ENCODE measurements at regions not wholly inside any gene's neighbourhood (a gene's known extent, or its start where the extent isn't known, plus 50 kb on each side); places are given as distances from the start of the nearest gene placed in this dataset.

- no peak for ATAC-seq (ENCODE audit: low read depth)
- no peak for DNase-seq
- H3K27ac Mint-ChIP-seq: no peak overlapping the region
- no peak overlapping the region for H3K4me3 Mint-ChIP-seq
- POLR2A ChIA-PET: no interaction called here
- Histone ChIP-seq H3K36me3 (replicated peaks in 1 of 2; ENCODE audit: control extremely low read depth in 1 of 2, control insufficient read depth in 1 of 2, extremely low read depth in 1 of 2, insufficient read depth in 2 of 2, low read length in 1 of 2) (no peaks in the 10 kb centered on the region), H3K27me3 (replicated peaks in 1 of 4; ENCODE audit: control extremely low read depth in 1 of 4, control insufficient read depth in 3 of 4, insufficient read depth in 4 of 4, low read length in 3 of 4) (no peaks in the 10 kb centered on the region), H4K20me1 (ENCODE audit: control insufficient read depth, insufficient read depth, low read length, poor library complexity, severe bottlenecking) (no peaks in the 10 kb centered on the region), H3K27ac (ENCODE audit: low read length in 2 of 2) (no peak overlapping the region), H3K4me3 (ENCODE audit: control extremely low read depth in 1 of 5, extremely low read depth in 1 of 5, insufficient read depth in 1 of 5, low read depth in 2 of 5, low read length in 4 of 5) (no peak overlapping the region), H2AFZ (ENCODE audit: insufficient read depth, low read depth, low read length, poor library complexity, severe bottlenecking) (no peak overlapping the region), H3K4me1 (ENCODE audit: control insufficient read depth in 2 of 2, insufficient read depth in 2 of 2, low read length in 2 of 2) (no peaks in the 10 kb centered on the region), H3K4me2 (replicated peaks; ENCODE audit: low read depth, low read length, poor library complexity, severe bottlenecking) (no peak overlapping the region), H3K9ac (ENCODE audit: low read length) (no peak overlapping the region), H3K79me2 (ENCODE audit: control insufficient read depth, insufficient read depth, low read length) (no peaks in the 10 kb centered on the region), H3K9me3 (ENCODE audit: control extremely low read depth in 1 of 3, control insufficient read depth in 2 of 3, insufficient read depth in 1 of 3, low read length in 2 of 3) (no peaks in the 10 kb centered on the region)
- intact Hi-C loops (cut with micrococcal nuclease): no loop called here
- no peak for TF ChIP-seq CTCF (IDR thresholded peaks at IDR 0.05)
- no peak for TF ChIP-seq EZH2 (IDR thresholded peaks at IDR 0.05; ENCODE audit: borderline replicate concordance, insufficient read depth, low read depth, low read length, poor library complexity, severe bottlenecking)
- 88% methylated on average over 1 of the region's 5 CpGs for WGBS (ENCODE audit: insufficient coverage)
- CTCF ChIA-PET: no interaction called here
- no peaks in the 10 kb centered on the region for H3K4me1 Mint-ChIP-seq
- H3K9me3 Mint-ChIP-seq (ENCODE audit: insufficient read depth): no peaks in the 10 kb centered on the region
- H3K27me3 Mint-ChIP-seq: peaks cover 3% of the 10 kb centered on the region
Measured at GRCh38 chr3:180478695-180479094, 123.3 kb upstream of the TTC14 start.

GRCh38 chr3:180492047-180492446 lies 109.9 kb upstream of the TTC14 start:
- 100% methylated on average over 1 of the region's 1 CpG for WGBS (ENCODE audit: insufficient coverage)
- Histone ChIP-seq H3K9me3 (ENCODE audit: control extremely low read depth in 1 of 3, control insufficient read depth in 2 of 3, insufficient read depth in 1 of 3, low read length in 2 of 3) (peaks cover 0 to 2% (median 0%) of the 10 kb centered on the region in 3 donors), H3K79me2 (ENCODE audit: control insufficient read depth, insufficient read depth, low read length) (no peaks in the 10 kb centered on the region), H3K27ac (ENCODE audit: low read length in 2 of 2) (no peak overlapping the region), H3K9ac (ENCODE audit: low read length) (no peak overlapping the region), H3K4me1 (ENCODE audit: control insufficient read depth in 2 of 2, insufficient read depth in 2 of 2, low read length in 2 of 2) (no peaks in the 10 kb centered on the region), H3K27me3 (replicated peaks in 1 of 4; ENCODE audit: control extremely low read depth in 1 of 4, control insufficient read depth in 3 of 4, insufficient read depth in 4 of 4, low read length in 3 of 4) (no peaks in the 10 kb centered on the region), H3K4me3 (ENCODE audit: control extremely low read depth in 1 of 5, extremely low read depth in 1 of 5, insufficient read depth in 1 of 5, low read depth in 2 of 5, low read length in 4 of 5) (no peak overlapping the region), H3K36me3 (replicated peaks in 1 of 2; ENCODE audit: control extremely low read depth in 1 of 2, control insufficient read depth in 1 of 2, extremely low read depth in 1 of 2, insufficient read depth in 2 of 2, low read length in 1 of 2) (no peaks in the 10 kb centered on the region), H3K4me2 (replicated peaks; ENCODE audit: low read depth, low read length, poor library complexity, severe bottlenecking) (no peak overlapping the region), H4K20me1 (ENCODE audit: control insufficient read depth, insufficient read depth, low read length, poor library complexity, severe bottlenecking) (no peaks in the 10 kb centered on the region), H2AFZ (ENCODE audit: insufficient read depth, low read depth, low read length, poor library complexity, severe bottlenecking) (no peak overlapping the region)
- Mint-ChIP-seq H3K4me1 (no peaks in the 10 kb centered on the region), H3K27ac (no peak overlapping the region), H3K27me3 (no peaks in the 10 kb centered on the region), H3K4me3 (no peak overlapping the region), H3K9me3 (ENCODE audit: insufficient read depth) (peaks cover 13% of the 10 kb centered on the region)
- intact Hi-C loops (cut with micrococcal nuclease): no loop called here
- DNase-seq (no peak), ATAC-seq (ENCODE audit: low read depth) (no peak)
- ChIA-PET POLR2A (no interaction called here), CTCF (no interaction called here)
- TF ChIP-seq EZH2 (IDR thresholded peaks at IDR 0.05; ENCODE audit: borderline replicate concordance, insufficient read depth, low read depth, low read length, poor library complexity, severe bottlenecking) (no peak), CTCF (IDR thresholded peaks at IDR 0.05) (no peak)
